IPS DF 6.9 (cell line): ENCODE measurements at regions not wholly inside any gene's neighbourhood (a gene's known extent, or its start where the extent isn't known, plus 50 kb on each side); places are given as distances from the start of the nearest gene placed in this dataset.

Source experiments
- DNase-seq: peaks from one replicate; pipeline ENCODE4 v3.0.0-alpha.2; 2013; ENCODE audit warnings: low read depth, low spot score
- H3K27ac ChIP-seq: one replicate; pipeline ENCODE4 v1.5.1; 2013; ENCODE audit warnings: low read length, control low read depth
- H3K27me3 ChIP-seq: 2 replicates; pipeline ENCODE4 v1.6.1; 2013; ENCODE audit warnings: mild to moderate bottlenecking, low read length; ENCODE audit not compliant: control insufficient read depth, insufficient read depth
- H3K36me3 ChIP-seq: 2 replicates; pipeline ENCODE4 v1.6.1; 2013; ENCODE audit warnings: low read length; ENCODE audit not compliant: control insufficient read depth, insufficient read depth
- H3K4me1 ChIP-seq: 2 replicates; pipeline ENCODE4 v1.6.1; 2013; ENCODE audit warnings: low read length; ENCODE audit not compliant: control insufficient read depth, insufficient read depth
- H3K4me3 ChIP-seq: 2 replicates; pipeline ENCODE4 v1.5.1; 2013; ENCODE audit warnings: mild to moderate bottlenecking, low read length
- H3K9me3 ChIP-seq: 2 replicates; pipeline ENCODE4 v1.6.1; 2013; ENCODE audit warnings: low read length, inconsistent platforms; ENCODE audit not compliant: control insufficient read depth, insufficient read depth
- WGBS: extraction: QIAGEN DNeasy Blood & Tissue Kit; methylation state at CpG from one replicate; pipeline ENCODE4 v1.1.7; 2013; ENCODE audit warnings: mixed read lengths, missing lambda C conversion rate; ENCODE audit not compliant: insufficient read length, insufficient coverage; 5-methylcytosine and 5-hydroxymethylcytosine counted together

- no peak for DNase-seq
- Histone ChIP-seq H3K27ac (no peak overlapping the region), H3K4me3 (no peak overlapping the region), H3K9me3 (no peaks in the 10 kb centered on the region), H3K4me1 (no peaks in the 10 kb centered on the region), H3K36me3 (no peaks in the 10 kb centered on the region), H3K27me3 (no peaks in the 10 kb centered on the region)
- no CpG with 5 or more reads among the region's 3 CpGs for WGBS
Measured at GRCh38 chr6:54056105-54056504, 55.1 kb upstream of the MLIP start.

DNA sequence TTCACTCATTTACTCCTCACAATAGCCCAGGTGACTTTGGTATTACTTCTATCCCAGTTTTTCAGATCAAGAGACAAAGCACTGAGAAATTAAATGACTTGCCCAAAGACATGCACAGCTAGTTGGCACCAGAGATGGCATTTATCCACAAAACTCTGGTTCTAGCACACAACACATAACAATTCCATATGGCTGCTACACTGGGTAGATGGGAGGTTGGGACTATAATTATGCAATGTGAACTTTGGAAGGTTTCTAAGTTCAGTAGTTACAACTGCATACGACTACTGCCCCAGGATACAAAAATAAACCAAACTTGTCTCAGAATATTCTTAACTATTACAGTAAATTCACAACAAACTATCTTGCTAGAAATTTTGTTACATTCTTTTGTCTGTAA lies 54.2 kb upstream of the MLIP start:
- Histone ChIP-seq H3K4me1 (no peaks in the 10 kb centered on the region), H3K27me3 (no peaks in the 10 kb centered on the region), H3K9me3 (no peaks in the 10 kb centered on the region), H3K36me3 (no peaks in the 10 kb centered on the region), H3K4me3 (no peak overlapping the region), H3K27ac (no peak overlapping the region)
- no peak for DNase-seq
- no CpG with 5 or more reads among the region's 1 CpG for WGBS

DNA sequence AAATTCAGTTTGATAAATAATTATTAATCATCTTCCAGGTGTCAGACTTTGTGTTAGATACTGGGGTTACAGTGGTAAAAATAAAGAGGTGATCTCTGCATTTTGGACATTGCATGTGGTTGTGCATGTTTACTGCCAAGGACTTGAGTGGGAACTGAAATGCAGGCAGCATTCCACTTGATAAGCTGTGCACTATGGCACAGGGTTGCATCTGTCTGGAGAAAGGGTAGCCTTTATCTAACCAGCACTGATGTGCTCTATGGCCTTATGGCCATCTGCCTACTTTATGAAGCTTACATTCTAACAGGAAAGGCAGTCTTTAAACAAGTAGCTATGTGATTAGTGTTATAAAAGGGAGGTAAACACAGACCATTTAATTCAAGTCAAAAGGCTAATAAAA lies 53.0 kb upstream of the MLIP start:
- Histone ChIP-seq H3K4me3 (no peak overlapping the region), H3K9me3 (no peaks in the 10 kb centered on the region), H3K27me3 (no peaks in the 10 kb centered on the region), H3K36me3 (no peaks in the 10 kb centered on the region), H3K4me1 (no peaks in the 10 kb centered on the region), H3K27ac (no peak overlapping the region)
- no peak for DNase-seq

DNA sequence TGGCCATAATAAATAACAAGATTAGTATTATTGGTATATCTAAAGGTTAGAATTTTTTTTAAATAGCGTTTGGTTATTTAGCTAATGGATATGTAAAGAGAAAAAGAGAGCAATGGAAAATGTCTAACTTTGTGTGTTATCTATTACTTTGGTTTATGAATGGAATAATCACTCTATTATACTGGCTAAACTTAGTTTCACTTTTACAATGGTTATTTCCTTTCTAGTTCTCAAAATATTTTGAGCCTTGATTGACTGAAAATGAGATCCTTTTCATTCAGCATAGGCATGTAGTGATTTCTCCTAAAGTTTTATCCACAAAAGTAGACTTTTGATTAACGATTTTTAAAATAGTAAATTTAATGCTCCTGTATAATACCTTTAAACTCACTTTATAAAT lies 51.6 kb upstream of the MLIP start:
- H3K27me3 ChIP-seq, result no peaks in the 10 kb centered on the region
- H3K4me1 ChIP-seq, result no peaks in the 10 kb centered on the region
- no peaks in the 10 kb centered on the region for H3K9me3 ChIP-seq
- no peak overlapping the region for H3K27ac ChIP-seq
- WGBS, result 100% methylated on average over 1 of the region's 2 CpGs
- no peak for DNase-seq
- H3K4me3 ChIP-seq, result no peak overlapping the region
- H3K36me3 ChIP-seq, result no peaks in the 10 kb centered on the region

DNA sequence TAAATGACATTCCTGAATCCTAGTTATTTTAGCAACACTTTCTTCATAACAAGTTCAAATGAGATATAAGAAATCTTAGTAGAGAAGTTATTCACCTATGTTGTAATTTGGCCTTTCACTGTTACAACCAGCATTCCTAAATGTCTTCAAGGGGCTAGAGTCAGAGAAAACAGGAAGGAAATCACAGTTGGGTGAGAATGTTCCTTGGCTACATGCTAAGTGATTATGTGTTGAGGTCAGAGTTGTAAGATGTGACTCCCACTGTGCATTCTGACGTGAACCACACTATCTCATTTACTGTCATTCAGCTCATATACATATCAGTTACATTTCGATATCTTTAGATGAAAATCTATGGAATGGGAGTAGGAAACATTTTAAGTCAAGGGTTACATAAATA lies 51.0 kb upstream of the MLIP start:
- H3K9me3 ChIP-seq, result no peaks in the 10 kb centered on the region
- no CpG with 5 or more reads among the region's 2 CpGs for WGBS
- no peak overlapping the region for H3K27ac ChIP-seq
- H3K27me3 ChIP-seq, result no peaks in the 10 kb centered on the region
- H3K4me3 ChIP-seq, result no peak overlapping the region
- DNase-seq, result no peak
- no peaks in the 10 kb centered on the region for H3K4me1 ChIP-seq
- H3K36me3 ChIP-seq, result no peaks in the 10 kb centered on the region
